ENCODE measurements at regions not wholly inside any gene's neighbourhood (a gene's known extent, or its start where the extent isn't known, plus 50 kb on each side); places are given as distances from the start of the nearest gene placed in this dataset.
"Not testable (repeated sequence)": the region's sequence is repeated elsewhere in the genome, so short reads cannot be mapped to it uniquely, and the experiment has no call there.

DNA sequence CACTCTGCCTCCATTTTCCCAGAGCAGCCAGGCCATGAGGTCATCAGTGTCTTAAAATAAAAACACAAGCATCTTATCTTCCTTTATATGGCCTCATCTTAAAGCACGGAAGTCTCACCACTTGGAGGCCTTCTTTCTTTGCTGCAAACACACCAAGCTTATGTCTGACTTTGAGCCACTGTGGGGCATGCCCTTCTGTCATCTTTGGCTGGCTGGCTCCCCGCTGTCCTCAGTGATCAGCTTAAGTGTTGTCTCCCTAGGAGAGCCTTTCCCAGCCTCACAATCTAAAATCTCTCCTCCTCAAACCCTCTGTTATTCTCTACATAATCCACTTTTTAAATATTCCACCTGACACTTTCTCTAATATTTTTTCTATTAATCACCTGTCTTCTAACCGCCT lies 191.6 kb upstream of the TTC29 start:
- peaks cover 7% of the 10 kb centered on the region for H3K4me1 ChIP-seq
- H3K27ac ChIP-seq, result no peak overlapping the region

DNA sequence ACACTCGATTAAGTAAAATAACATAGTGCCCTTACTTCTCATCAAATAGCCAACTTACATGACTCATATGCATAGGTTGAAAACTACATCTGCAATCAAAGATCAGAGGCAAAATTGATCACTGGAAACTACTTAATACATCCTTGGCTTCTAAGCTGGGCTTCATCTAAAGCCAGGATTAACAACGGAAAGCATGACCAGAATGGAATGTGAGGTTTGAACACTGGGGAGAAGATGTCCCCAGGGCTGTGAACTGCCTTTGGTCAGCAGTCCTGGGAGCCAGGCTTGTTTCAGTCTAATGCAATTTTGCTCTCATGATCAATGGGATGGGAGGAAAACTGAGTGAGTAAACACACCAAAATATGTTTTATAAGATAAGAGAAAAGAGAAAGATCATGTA lies 192.5 kb upstream of the TTC29 start:
- H3K4me3 ChIP-seq, result no peak overlapping the region
- H3K9me3 ChIP-seq (replicated peaks), result no peaks in the 10 kb centered on the region
- peak overlapping the region; percentile 18; the same call in 1 of the 2 replicates for H3K27ac ChIP-seq
- no peaks in the 10 kb centered on the region for H3K36me3 ChIP-seq
- peak; percentile 23 to 46 for DNase-seq
- H3K4me1 ChIP-seq, result peaks cover 7% of the 10 kb centered on the region
- no peaks in the 10 kb centered on the region for H3K27me3 ChIP-seq

More for the DNA sequence above, 191.6 kb upstream of the TTC29 start:
- Histone ChIP-seq H3K27me3 (no peaks in the 10 kb centered on the region), H3K9me3 (replicated peaks) (no peaks in the 10 kb centered on the region), H3K4me3 (no peak overlapping the region), H3K36me3 (no peaks in the 10 kb centered on the region)
- no peak for DNase-seq

DNA sequence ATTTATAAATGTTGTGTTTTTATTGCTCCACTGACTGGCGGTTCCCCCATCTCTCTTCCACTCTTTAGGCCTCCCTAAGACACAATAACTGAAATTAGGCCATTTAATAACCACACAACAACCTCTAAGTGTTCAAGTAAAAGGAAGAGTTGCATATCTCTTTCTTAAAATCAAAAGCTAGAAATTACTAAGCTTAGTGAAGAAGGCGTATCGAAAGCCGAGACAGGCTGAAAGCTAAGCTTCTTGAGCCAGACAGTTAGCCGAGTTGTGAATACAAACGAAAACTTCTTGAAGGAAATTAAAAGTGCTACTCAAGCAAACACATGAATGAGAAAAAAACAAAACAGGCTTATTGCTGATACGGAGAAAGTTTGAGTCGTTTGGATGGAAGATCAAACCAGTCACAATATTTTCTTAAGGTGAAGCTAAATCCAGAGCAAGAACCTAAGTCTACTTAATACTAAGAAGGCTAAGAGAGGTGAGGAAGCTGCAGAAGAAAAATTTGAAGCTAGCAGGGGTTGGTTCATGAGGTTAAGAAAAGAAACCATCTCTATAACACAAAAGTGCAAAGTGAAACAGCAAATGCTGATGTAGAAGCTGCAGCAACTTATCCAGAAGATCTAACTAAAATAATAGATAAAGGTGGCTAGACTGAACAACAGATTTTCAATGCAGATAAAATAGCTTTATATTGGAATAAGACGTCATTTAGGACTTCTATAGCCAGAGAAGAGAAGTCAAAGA lies 194.0 kb upstream of the TTC29 start:
- DNase-seq, result no peak
- Histone ChIP-seq H3K9me3 (replicated peaks) (no peaks in the 10 kb centered on the region), H3K4me3 (no peak overlapping the region), H3K27me3 (no peaks in the 10 kb centered on the region), H3K4me1 (peaks cover 7% of the 10 kb centered on the region), H3K36me3 (no peaks in the 10 kb centered on the region), H3K27ac (no peak overlapping the region)

DNA sequence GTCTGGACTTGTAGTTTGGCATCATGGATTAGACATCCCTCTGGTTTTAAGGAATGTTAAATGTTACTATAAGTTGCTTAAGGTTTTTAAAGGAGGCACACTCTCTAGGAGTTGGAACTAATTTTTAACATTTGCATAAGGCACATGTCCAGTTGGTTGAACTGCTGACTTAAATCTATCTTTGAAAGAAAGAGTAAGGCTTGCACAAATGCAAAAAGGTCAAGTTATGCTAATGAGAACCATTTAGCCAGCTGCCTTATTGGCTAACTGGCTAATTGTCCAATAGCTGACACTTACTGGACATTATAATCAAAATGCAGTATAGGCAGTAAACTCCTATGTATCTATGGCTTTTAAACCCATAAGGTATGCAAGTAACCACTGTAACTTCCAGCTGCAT lies 206.1 kb upstream of the TTC29 start:
- no peak for DNase-seq
- no peak overlapping the region for H3K4me3 ChIP-seq
- no peak overlapping the region for H3K27ac ChIP-seq
- H3K4me1 ChIP-seq, result no peaks in the 10 kb centered on the region
- H3K9me3 ChIP-seq (replicated peaks), result no peaks in the 10 kb centered on the region
- H3K27me3 ChIP-seq, result no peaks in the 10 kb centered on the region
- H3K36me3 ChIP-seq, result no peaks in the 10 kb centered on the region

DNA sequence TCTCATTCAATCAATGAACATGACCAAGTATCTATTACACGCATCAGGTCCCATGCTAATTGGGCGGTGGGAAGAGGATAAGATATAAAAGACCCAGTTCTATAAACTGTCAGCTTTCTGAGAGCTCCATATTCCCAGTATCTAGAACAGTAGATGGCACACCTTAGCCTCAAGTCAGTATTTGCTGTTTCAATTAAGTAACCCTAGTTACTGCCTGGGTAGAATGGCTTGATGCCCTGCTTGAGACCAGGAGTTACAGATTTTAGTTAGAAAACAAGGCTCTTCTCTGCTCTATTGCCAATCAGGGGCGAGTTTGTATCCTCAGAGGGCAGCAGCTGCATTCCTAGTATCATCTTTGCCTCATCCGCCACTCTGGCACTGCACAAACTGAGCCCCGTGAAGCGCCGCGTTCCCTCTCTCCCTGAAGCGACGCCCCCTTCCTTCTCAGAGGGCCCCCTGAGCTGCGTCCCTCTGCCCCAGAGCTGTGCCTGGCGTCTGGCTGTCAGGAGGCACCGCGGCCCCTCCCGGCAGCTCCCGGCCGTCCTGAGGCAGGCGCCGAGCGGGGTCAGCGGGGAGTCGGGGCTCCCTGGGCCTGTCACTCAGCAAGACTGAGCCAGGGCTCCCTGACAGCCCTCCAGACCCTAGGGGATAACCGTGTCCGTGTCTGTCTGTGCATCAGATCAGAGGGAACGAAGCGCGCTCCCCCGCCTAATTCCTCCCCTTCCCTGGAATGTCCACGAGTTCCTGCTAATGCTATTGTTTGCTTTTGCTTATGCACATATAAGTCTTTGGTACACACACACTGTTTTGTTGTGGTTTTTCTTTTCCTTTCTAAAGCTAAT lies 212.4 kb upstream of the TTC29 start:
- no peaks in the 10 kb centered on the region for H3K27me3 ChIP-seq
- H3K4me3 ChIP-seq, result peak overlapping the region; percentile 53
- H3K27ac ChIP-seq, result 0 out of 2 replicates have a peak overlapping the region, but pooled peaks have one; percentile 4
- DNase-seq, result peak; percentile 52 to 58
- H3K4me1 ChIP-seq, result peaks cover 10% of the 10 kb centered on the region; the same call in 1 of the 2 replicates
- H3K36me3 ChIP-seq, result no peaks in the 10 kb centered on the region
- no peaks in the 10 kb centered on the region for H3K9me3 ChIP-seq (replicated peaks)

DNA sequence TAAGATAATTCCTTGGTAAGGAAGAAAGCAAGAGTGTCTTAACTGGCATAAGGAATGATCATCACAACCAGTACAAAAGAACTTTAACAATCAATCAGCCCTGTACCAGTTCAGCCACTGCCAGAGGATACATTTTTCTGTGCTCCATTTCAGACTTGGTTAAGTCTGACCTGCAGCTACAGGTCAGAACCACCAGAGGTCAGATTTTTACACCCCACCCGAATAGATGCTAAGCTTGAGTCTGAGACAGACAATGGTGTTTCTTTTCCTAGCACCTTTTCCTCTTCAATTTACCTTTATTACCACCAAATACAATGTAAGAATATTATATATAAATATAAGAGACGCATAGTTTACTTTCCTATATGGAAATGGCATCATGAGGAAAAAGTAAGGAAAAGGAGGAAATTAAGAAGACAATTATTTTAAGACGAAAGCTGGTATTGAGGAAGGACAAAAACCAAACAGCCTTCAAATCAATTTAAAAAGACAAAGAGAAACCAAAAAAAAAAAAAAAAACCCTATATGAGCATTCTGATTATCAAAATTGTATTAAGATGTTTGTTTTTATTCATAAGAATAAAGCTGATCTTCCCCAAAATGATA lies 215.3 kb upstream of the TTC29 start:
- Histone ChIP-seq H3K27ac (no peak overlapping the region), H3K27me3 (no peaks in the 10 kb centered on the region), H3K36me3 (no peaks in the 10 kb centered on the region), H3K4me1 (peaks cover 10% of the 10 kb centered on the region; the same call in 1 of the 2 replicates), H3K4me3 (no peak overlapping the region), H3K9me3 (replicated peaks) (no peaks in the 10 kb centered on the region)
- DNase-seq, result peak; percentile 32 to 62

DNA sequence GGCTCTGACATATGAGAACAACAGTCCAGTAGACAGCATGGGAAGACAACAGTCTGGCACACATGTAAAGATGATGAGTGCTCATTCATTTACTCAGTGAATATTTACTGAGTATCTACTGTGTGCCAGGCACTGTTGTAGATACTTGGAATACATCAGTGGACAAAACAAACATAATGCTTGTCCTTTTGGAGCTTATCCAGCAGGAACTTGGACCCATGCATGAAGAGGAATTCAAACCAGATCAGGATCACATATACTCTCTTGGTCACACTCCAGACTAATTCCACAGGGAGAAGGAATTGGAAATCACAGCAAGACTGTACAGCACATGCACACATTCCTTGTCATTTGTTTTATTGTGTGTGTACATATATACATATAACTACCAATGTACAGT lies 217.6 kb upstream of the TTC29 start:
- no peak for DNase-seq
- H3K9me3 ChIP-seq (replicated peaks), result no peaks in the 10 kb centered on the region
- no peak overlapping the region for H3K27ac ChIP-seq

DNA sequence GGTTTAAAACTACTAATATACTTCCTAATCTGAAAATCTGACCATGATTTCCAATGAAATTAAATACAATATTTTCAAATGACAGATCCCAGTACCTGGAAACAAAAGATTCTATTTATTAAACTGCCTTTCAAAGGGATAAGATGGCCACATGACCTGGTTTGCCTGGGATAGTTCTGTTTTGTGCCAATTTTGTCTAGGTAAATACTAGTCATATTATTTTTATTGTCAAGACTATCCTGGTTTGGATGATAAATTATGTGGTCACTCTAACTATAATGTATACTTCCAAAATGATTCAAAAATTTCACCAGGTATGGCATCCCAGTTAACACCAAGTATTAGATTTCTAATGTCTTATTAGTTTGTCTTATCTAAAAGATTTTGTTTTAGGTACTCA lies 222.5 kb upstream of the TTC29 start:
- H3K27ac ChIP-seq; H3K36me3 ChIP-seq; DNase-seq; H3K9me3 ChIP-seq (replicated peaks); H3K27me3 ChIP-seq; H3K4me1 ChIP-seq; H3K4me3 ChIP-seq: not testable (repeated sequence)

More for the DNA sequence above, 217.6 kb upstream of the TTC29 start:
- H3K27me3 ChIP-seq, result no peaks in the 10 kb centered on the region
- H3K4me1 ChIP-seq, result peaks cover 3% of the 10 kb centered on the region; the same call in 1 of the 2 replicates
- H3K4me3 ChIP-seq, result no peak overlapping the region
- H3K36me3 ChIP-seq, result no peaks in the 10 kb centered on the region

DNA sequence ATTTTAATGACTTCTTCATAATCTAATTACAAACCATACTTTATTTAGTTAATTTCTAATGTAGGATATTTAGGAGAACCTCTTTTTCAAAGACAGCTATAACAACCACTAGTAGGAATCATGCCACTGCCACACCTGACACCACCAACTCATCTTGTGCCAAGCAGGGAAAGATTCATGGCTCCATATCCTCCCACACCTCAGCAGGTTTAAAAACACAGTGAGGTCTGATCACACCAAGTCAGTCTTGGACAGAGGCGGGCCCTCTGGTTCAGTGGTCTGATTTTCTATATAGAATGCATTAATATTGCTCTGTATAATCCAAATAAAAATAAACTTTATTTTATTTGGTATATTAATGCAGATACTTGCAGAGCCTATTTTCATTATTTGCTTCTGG lies 227.7 kb upstream of the TTC29 start:
- Histone ChIP-seq H3K36me3 (no peaks in the 10 kb centered on the region; the same call in 1 of the 2 replicates), H3K27ac (no peak overlapping the region), H3K27me3 (no peaks in the 10 kb centered on the region), H3K4me3 (no peak overlapping the region), H3K4me1 (no peaks in the 10 kb centered on the region), H3K9me3 (replicated peaks) (no peaks in the 10 kb centered on the region)
- DNase-seq, result no peak

DNA sequence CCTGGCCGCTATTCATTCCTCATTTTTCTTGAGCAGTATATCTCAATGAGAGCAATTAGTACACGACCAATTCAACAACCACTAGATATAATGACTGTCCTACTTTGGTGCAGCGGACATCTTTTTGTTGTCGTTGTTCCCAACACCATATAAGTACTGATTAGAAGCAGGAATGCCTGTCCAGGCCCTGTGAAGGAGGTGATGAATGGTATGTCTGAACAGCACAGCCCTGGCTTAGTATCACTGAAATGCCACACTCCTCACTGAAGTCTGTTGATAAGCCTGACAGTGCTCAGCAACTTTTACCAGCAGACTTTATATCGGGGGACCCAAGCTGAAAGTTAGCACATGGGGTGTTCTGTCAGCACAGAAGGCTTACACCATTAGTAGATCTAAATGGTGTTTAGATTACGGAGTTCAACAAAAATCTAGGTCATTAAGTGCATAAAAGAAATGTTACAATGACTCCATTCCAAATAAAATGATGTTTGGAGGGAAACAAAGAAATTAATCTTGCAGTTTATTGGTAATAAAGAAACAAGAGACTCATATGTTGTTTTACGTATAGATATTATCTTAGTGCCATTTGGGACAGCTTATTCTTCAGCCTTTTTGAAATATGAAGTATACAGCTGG lies 228.3 kb upstream of the TTC29 start:
- no peaks in the 10 kb centered on the region for H3K4me1 ChIP-seq
- H3K4me3 ChIP-seq, result no peak overlapping the region
- no peaks in the 10 kb centered on the region for H3K27me3 ChIP-seq
- H3K36me3 ChIP-seq, result no peaks in the 10 kb centered on the region; the same call in 1 of the 2 replicates
- no peaks in the 10 kb centered on the region for H3K9me3 ChIP-seq (replicated peaks)
- no peak for DNase-seq
- no peak overlapping the region for H3K27ac ChIP-seq

DNA sequence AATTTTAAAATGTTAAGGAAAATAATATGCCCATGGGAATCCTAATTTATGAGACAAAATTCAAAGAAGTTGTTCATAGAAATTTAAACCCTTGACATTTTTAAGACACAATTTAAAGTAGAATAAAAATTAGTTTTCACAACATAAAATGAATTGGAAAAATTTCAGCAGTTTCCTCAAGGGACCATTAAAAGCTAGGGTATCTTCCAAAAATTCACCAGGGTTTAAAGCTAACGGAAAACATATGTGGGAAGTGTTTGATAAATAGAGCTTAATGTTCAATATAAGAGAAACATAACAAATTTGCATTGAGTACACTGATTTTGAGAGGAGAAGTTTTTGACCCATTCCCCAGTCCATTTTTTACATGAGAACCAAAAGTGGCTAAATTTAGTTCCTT lies 228.9 kb upstream of the TTC29 start:
- no peaks in the 10 kb centered on the region for H3K27me3 ChIP-seq
- H3K27ac ChIP-seq, result no peak overlapping the region
- H3K9me3 ChIP-seq (replicated peaks), result no peaks in the 10 kb centered on the region
- no peak overlapping the region for H3K4me3 ChIP-seq
- no peaks in the 10 kb centered on the region; the same call in 1 of the 2 replicates for H3K36me3 ChIP-seq
- DNase-seq, result no peak
- no peaks in the 10 kb centered on the region for H3K4me1 ChIP-seq

DNA sequence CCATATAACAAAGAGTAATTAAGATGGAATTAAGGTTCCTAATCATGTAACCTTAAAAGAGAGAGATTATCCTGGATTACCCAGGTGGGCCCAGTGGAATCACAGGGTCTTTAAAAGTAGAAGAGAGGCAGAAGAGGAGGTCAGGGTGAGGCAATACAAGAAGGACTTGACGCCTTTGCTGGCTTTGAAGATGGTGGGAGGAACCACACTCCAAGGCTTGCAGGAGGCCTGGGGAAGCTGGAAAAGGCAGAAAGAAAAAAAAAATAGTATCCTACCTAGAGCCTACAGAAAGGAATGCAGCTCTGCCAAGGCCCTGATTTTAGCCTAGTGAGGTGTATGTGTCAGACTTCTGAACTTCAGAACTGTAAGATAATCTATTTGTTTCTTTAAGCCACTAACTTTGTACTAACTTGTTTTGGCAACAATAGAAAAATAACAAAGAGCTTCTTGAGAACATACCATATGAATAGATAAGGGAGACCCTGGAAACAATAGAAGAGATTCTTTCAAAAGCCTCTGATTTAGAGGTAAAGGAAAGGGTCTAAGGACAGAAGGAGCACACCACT lies 229.9 kb upstream of the TTC29 start:
- no peak overlapping the region for H3K27ac ChIP-seq
- no peak overlapping the region for H3K4me3 ChIP-seq
- H3K27me3 ChIP-seq, result no peaks in the 10 kb centered on the region
- H3K36me3 ChIP-seq, result no peaks in the 10 kb centered on the region; the same call in 1 of the 2 replicates
- no peak for DNase-seq
- H3K9me3 ChIP-seq (replicated peaks), result no peaks in the 10 kb centered on the region
- H3K4me1 ChIP-seq, result no peaks in the 10 kb centered on the region

DNA sequence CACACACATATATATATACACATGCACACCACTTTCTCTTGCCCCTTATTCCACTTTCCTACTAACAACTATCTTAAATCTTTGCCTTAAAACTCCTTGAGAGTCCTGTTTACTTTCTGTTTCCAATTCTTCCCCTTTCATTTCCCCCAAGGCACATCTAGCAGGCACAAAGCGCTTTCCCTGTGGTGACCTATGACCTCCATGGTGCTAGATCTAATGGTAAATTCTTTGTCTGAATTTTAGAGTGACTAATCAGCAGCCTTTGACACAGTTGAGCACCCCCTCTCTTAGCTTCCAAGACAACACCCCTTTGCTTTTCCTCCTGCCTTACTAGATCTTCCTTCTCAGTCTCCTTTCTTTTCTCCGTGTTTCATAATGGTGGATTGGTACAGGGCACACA lies 236.4 kb upstream of the TTC29 start:
- Histone ChIP-seq H3K27me3 (no peaks in the 10 kb centered on the region), H3K27ac (no peak overlapping the region), H3K4me1 (no peaks in the 10 kb centered on the region), H3K4me3 (no peak overlapping the region), H3K9me3 (replicated peaks) (no peaks in the 10 kb centered on the region), H3K36me3 (no peaks in the 10 kb centered on the region; the same call in 1 of the 2 replicates)
- DNase-seq, result no peak

DNA sequence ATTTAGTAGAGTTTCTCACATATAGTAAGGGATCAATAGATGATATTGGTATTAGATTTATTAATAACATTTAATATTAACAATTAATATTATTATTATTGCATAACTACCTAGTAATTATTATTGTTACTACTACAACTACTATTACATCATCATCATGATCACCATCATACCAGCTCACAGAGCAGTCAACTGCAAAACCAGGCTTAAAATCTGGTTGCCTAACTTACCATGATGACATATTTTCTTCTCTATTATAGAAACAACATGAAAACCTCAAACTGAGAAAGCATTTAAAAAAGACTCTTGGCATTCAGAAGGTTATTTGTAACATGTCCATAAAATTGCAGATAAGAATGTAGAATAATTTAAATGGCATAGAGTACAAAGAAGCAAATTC lies 247.0 kb upstream of the TTC29 start:
- H3K36me3 ChIP-seq, result no peaks in the 10 kb centered on the region
- no peaks in the 10 kb centered on the region for H3K27me3 ChIP-seq
- no peaks in the 10 kb centered on the region for H3K4me1 ChIP-seq
- no peaks in the 10 kb centered on the region for H3K9me3 ChIP-seq (replicated peaks)
- no peak overlapping the region for H3K4me3 ChIP-seq
- no peak for DNase-seq
- H3K27ac ChIP-seq, result no peak overlapping the region

All from SJCRH30 (cell line).